Neural progenitor cell (in vitro differentiated cells): ENCODE measurements at regions not wholly inside any gene's neighbourhood (a gene's known extent, or its start where the extent isn't known, plus 50 kb on each side); places are given as distances from the start of the nearest gene placed in this dataset.

Experiments used
- DNase-seq: peaks from one replicate; pipeline ENCODE4 v3.0.0-alpha.2; 2016; ENCODE audit warnings: low spot score
- H2AFZ ChIP-seq: fragments of 200-600 bp; sonication (generic); replicated peaks from 2 replicates; pipeline ENCODE4 v1.6.1; 2016; ENCODE audit warnings: antibody characterized with exemption
- H3F3A ChIP-seq: fragments of 200-600 bp; sonication (generic); 2 replicates; pipeline ENCODE4 v1.6.1; 2016; ENCODE audit warnings: antibody characterized with exemption, low read depth
- H3K27ac ChIP-seq: fragments of 200-600 bp; sonication (generic); 2 replicates; pipeline ENCODE4 v1.5.1; 2016; ENCODE audit warnings: mild to moderate bottlenecking
- H3K27me3 ChIP-seq: fragments of 200-600 bp; sonication (generic); 2 replicates; pipeline ENCODE4 v1.6.1; 2016; ENCODE audit warnings: mild to moderate bottlenecking, moderate library complexity
- H3K36me3 ChIP-seq: fragments of 200-600 bp; sonication (generic); 2 replicates; pipeline ENCODE4 v1.5.1; 2016
- H3K4me1 ChIP-seq: fragments of 200-600 bp; sonication (generic); 2 replicates; pipeline ENCODE4 v1.6.1; 2016; ENCODE audit warnings: mixed run types
- H3K4me2 ChIP-seq: fragments of 200-600 bp; sonication (generic); 2 replicates; pipeline ENCODE4 v1.6.1; 2016
- H3K4me3 ChIP-seq: fragments of 200-600 bp; sonication (generic); 2 replicates; pipeline ENCODE4 v1.5.1; 2016
- H3K79me2 ChIP-seq: fragments of 200-600 bp; sonication (generic); 2 replicates; pipeline ENCODE4 v1.6.1; 2016; ENCODE audit warnings: low read depth
- H3K9ac ChIP-seq: fragments of 200-600 bp; sonication (generic); 2 replicates; pipeline ENCODE4 v1.6.1; 2016
- H3K9me3 ChIP-seq: fragments of 200-600 bp; sonication (generic); 2 replicates; pipeline ENCODE4 v1.5.1; 2016; ENCODE audit warnings: low read depth
- H4K20me1 ChIP-seq: fragments of 200-600 bp; sonication (generic); 2 replicates; pipeline ENCODE4 v1.6.1; 2016; ENCODE audit warnings: low read depth
- H3K27ac Mint-ChIP-seq: 3 replicates; pipeline ENCODE4 v1.8.0; 2021; ENCODE audit warnings: mixed read lengths
- H3K27me3 Mint-ChIP-seq: 2 replicates; pipeline ENCODE4 v1.8.0; 2022; ENCODE audit warnings: low read depth, mild to moderate bottlenecking, inconsistent platforms, moderate library complexity, mixed read lengths; ENCODE audit not compliant: insufficient read depth
- H3K36me3 Mint-ChIP-seq: 3 replicates; pipeline ENCODE4 v1.8.0; 2021; ENCODE audit warnings: mixed read lengths
- H3K4me1 Mint-ChIP-seq: 3 replicates; pipeline ENCODE4 v1.8.0; 2021; ENCODE audit warnings: mixed read lengths
- H3K4me3 Mint-ChIP-seq: 3 replicates; pipeline ENCODE4 v1.8.0; 2021; ENCODE audit warnings: mild to moderate bottlenecking, moderate library complexity, mixed read lengths
- H3K9me3 Mint-ChIP-seq: 3 replicates; pipeline ENCODE4 v1.8.0; 2020; ENCODE audit warnings: mixed read lengths
- EZH2 ChIP-seq: fragments of 200-600 bp; sonication (generic); IDR thresholded peaks from 2 replicates; pipeline ENCODE4 v1.6.1; 2017; ENCODE audit warnings: antibody characterized with exemption, mild to moderate bottlenecking, moderate library complexity
- EZH2phosphoT487 ChIP-seq: fragments of 200-600 bp; sonication (generic); IDR thresholded peaks from 2 replicates; pipeline ENCODE4 v1.6.1; 2017; ENCODE audit warnings: antibody characterized with exemption
- TF ChIP-seq, protein P1 (sequence below): fragments of 200-600 bp; sonication (generic); IDR thresholded peaks from 2 replicates; pipeline ENCODE4 v1.5.1; 2017; ENCODE audit warnings: antibody characterized with exemption, mild to moderate bottlenecking

DNA sequence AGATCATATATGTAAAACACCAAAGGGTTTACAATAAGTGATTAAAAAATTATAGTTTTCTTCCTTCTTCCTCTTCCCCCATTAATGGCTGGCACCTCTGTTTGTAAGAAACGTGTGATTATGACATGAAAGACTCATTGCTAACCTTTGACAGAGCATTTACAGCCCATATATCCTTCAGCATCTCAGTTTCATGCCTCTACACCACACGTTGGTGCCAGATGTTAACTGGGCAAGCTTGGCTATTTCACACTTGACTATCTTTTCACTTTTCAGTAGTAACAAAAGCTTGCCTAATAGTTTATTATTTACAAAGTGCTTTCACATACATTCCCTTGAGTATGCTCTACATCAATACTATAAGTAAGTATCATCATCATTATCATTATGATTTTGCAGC is 65.3 kb upstream of the C1QTNF7 start:
- no peaks in the 10 kb centered on the region for H3F3A ChIP-seq
- no peaks in the 10 kb centered on the region for H3K9me3 Mint-ChIP-seq
- no peak overlapping the region for H2AFZ ChIP-seq
- no peak overlapping the region for H3K4me3 ChIP-seq
- no peaks in the 10 kb centered on the region for H3K4me1 ChIP-seq
- no peaks in the 10 kb centered on the region for H3K36me3 ChIP-seq
- no peak overlapping the region for H3K9ac ChIP-seq
- no peak overlapping the region for H3K4me2 ChIP-seq
- TF ChIP-seq EZH2, result no peak
- no peak for TF ChIP-seq EZH2phosphoT487
- TF ChIP-seq, protein P1, sequence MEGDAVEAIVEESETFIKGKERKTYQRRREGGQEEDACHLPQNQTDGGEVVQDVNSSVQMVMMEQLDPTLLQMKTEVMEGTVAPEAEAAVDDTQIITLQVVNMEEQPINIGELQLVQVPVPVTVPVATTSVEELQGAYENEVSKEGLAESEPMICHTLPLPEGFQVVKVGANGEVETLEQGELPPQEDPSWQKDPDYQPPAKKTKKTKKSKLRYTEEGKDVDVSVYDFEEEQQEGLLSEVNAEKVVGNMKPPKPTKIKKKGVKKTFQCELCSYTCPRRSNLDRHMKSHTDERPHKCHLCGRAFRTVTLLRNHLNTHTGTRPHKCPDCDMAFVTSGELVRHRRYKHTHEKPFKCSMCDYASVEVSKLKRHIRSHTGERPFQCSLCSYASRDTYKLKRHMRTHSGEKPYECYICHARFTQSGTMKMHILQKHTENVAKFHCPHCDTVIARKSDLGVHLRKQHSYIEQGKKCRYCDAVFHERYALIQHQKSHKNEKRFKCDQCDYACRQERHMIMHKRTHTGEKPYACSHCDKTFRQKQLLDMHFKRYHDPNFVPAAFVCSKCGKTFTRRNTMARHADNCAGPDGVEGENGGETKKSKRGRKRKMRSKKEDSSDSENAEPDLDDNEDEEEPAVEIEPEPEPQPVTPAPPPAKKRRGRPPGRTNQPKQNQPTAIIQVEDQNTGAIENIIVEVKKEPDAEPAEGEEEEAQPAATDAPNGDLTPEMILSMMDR, result no peak
- no peaks in the 10 kb centered on the region for H4K20me1 ChIP-seq
- no peaks in the 10 kb centered on the region for H3K79me2 ChIP-seq
- H3K36me3 Mint-ChIP-seq, result no peaks in the 10 kb centered on the region
- H3K27me3 ChIP-seq, result no peaks in the 10 kb centered on the region
- no peaks in the 10 kb centered on the region for H3K27me3 Mint-ChIP-seq
- no peaks in the 10 kb centered on the region for H3K9me3 ChIP-seq
- H3K27ac ChIP-seq, result no peak overlapping the region
- no peak overlapping the region for H3K4me3 Mint-ChIP-seq
- DNase-seq, result no peak
- peaks cover 3% of the 10 kb centered on the region for H3K4me1 Mint-ChIP-seq
- H3K27ac Mint-ChIP-seq, result no peak overlapping the region

DNA sequence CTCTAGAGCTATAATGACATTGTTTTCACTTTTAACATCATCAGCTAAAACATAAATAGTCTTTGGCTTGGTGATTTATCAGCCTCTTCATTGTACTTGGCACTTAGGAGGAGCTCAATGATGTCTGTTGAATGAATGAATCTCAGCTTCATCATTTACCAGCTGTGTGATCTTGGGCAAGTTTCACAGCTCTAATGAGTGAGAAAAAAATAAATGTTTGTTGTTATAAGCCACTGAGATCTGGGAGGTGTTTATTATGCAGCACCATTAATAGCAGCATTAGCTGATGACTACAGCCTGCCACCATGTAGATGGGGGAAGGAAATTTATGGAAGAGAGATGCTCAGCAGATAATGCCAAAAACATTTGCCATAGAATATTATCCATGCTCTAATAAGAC is 63.6 kb upstream of the C1QTNF7 start:
- no peaks in the 10 kb centered on the region for H3K36me3 ChIP-seq
- no peak for DNase-seq
- no peak overlapping the region for H3K4me2 ChIP-seq
- H3K9me3 ChIP-seq, result no peaks in the 10 kb centered on the region
- no peaks in the 10 kb centered on the region for H3K4me1 ChIP-seq
- H3K4me3 ChIP-seq, result no peak overlapping the region
- no peaks in the 10 kb centered on the region for H4K20me1 ChIP-seq
- no peak overlapping the region for H2AFZ ChIP-seq
- Mint-ChIP-seq H3K27ac (no peak overlapping the region), H3K36me3 (no peaks in the 10 kb centered on the region), H3K4me3 (no peak overlapping the region), H3K9me3 (no peaks in the 10 kb centered on the region), H3K27me3 (no peaks in the 10 kb centered on the region), H3K4me1 (peaks cover 3% of the 10 kb centered on the region)
- H3K9ac ChIP-seq, result no peak overlapping the region
- H3F3A ChIP-seq, result no peaks in the 10 kb centered on the region
- H3K27ac ChIP-seq, result no peak overlapping the region
- no peaks in the 10 kb centered on the region for H3K27me3 ChIP-seq
- H3K79me2 ChIP-seq, result no peaks in the 10 kb centered on the region
- TF ChIP-seq EZH2phosphoT487 (no peak), EZH2 (no peak)
- TF ChIP-seq, protein P1, result no peak

DNA sequence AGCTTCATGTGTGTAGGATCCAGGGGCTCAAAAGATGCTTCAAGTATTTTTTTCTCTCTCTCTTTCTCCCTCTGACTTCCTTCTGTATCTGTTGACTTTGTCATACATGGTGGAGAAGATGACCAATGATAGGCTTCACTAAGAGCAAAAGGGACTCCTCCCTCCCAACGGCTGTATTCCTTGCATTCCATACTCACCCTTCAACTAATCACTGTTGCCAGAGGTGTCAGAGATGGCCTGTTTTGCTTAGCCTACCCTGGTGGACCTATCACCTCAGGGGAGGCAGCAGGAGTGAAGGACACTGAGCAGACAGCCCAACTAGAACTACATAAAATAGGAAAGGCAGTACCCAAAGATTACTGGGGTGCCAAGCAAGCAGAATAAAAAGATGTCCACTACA is 62.2 kb upstream of the C1QTNF7 start:
- Histone ChIP-seq H3K27me3 (no peaks in the 10 kb centered on the region), H3K4me1 (no peaks in the 10 kb centered on the region), H3K4me3 (no peak overlapping the region), H3K27ac (no peak overlapping the region), H2AFZ (no peak overlapping the region), H3K9ac (no peak overlapping the region), H3K4me2 (no peak overlapping the region), H3K36me3 (no peaks in the 10 kb centered on the region), H3K79me2 (no peaks in the 10 kb centered on the region), H3F3A (no peaks in the 10 kb centered on the region), H3K9me3 (no peaks in the 10 kb centered on the region), H4K20me1 (no peaks in the 10 kb centered on the region)
- Mint-ChIP-seq H3K36me3 (no peaks in the 10 kb centered on the region), H3K9me3 (no peaks in the 10 kb centered on the region), H3K27me3 (no peaks in the 10 kb centered on the region), H3K4me3 (no peak overlapping the region), H3K4me1 (peaks cover 3% of the 10 kb centered on the region), H3K27ac (no peak overlapping the region)
- TF ChIP-seq, protein P1, result no peak
- TF ChIP-seq EZH2, result no peak
- no peak for TF ChIP-seq EZH2phosphoT487
- DNase-seq, result no peak

DNA sequence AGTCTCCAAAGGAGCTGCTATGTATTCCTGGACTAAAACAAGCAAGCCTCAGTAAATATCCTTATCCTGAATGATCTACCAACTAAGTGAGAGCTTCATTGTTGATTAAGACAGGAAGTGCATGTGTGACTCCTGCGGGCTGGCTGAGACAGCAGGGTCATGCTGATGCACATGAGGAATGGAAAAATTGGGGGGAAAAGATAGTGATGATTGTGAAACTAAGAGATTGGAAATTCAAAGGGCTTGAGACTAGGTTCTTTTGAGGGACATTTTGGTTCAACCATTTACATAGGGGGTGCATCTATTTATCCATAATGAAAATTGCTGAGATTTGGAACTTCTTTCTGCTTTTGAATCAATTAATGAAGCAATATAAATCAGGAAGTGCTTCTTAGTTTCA is 61.1 kb upstream of the C1QTNF7 start:
- H3K36me3 ChIP-seq, result no peaks in the 10 kb centered on the region
- TF ChIP-seq EZH2, result no peak
- TF ChIP-seq EZH2phosphoT487, result no peak
- TF ChIP-seq, protein P1, result no peak
- H3F3A ChIP-seq, result no peaks in the 10 kb centered on the region
- H3K4me1 ChIP-seq, result no peaks in the 10 kb centered on the region
- no peaks in the 10 kb centered on the region for H4K20me1 ChIP-seq
- DNase-seq, result no peak
- H3K79me2 ChIP-seq, result no peaks in the 10 kb centered on the region
- no peaks in the 10 kb centered on the region for H3K27me3 Mint-ChIP-seq
- H3K4me2 ChIP-seq, result no peak overlapping the region
- H3K36me3 Mint-ChIP-seq, result no peaks in the 10 kb centered on the region
- H3K4me3 Mint-ChIP-seq, result no peak overlapping the region
- H3K9ac ChIP-seq, result no peak overlapping the region
- H3K9me3 ChIP-seq, result no peaks in the 10 kb centered on the region
- H3K9me3 Mint-ChIP-seq, result no peaks in the 10 kb centered on the region
- no peak overlapping the region for H3K4me3 ChIP-seq
- H2AFZ ChIP-seq, result no peak overlapping the region
- peaks cover 3% of the 10 kb centered on the region for H3K4me1 Mint-ChIP-seq
- H3K27ac ChIP-seq, result no peak overlapping the region
- H3K27ac Mint-ChIP-seq, result no peak overlapping the region
- H3K27me3 ChIP-seq, result no peaks in the 10 kb centered on the region
